ENCODE measurements at regions not wholly inside any gene's neighbourhood (a gene's known extent, or its start where the extent isn't known, plus 50 kb on each side); places are given as distances from the start of the nearest gene placed in this dataset.

DNA sequence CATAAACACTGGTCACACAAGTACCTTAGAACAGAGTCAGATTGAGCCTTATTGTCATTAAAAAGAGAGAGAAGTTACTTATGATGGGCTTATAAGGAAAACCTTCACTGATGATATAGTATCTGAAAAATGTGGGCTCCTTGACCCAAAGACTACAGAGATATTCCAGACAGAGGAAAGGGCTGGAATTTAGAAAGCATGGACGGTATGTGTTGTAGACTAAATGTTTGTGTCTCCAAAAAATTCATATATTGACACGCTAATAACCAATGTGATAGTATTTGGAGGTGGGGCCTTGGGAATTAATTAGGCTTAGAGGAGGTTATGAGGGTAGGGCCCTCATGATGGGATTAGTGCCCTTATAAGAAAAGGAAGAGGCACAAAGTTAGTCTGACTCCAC is 61.0 kb upstream of the DAZL start:
- H3K36me3 ChIP-seq, result no peaks in the 10 kb centered on the region
- H3K27me3 ChIP-seq, result no peaks in the 10 kb centered on the region
- no peak overlapping the region for H3K4me3 ChIP-seq
- WGBS, result 92% methylated on average over 2 of the region's 2 CpGs
- H3K27ac ChIP-seq, result no peak overlapping the region
- no peak for DNase-seq (ENCODE audit: low spot score in 2 of 2)
- no peaks in the 10 kb centered on the region for H3K4me1 ChIP-seq
- TF ChIP-seq, protein P1, sequence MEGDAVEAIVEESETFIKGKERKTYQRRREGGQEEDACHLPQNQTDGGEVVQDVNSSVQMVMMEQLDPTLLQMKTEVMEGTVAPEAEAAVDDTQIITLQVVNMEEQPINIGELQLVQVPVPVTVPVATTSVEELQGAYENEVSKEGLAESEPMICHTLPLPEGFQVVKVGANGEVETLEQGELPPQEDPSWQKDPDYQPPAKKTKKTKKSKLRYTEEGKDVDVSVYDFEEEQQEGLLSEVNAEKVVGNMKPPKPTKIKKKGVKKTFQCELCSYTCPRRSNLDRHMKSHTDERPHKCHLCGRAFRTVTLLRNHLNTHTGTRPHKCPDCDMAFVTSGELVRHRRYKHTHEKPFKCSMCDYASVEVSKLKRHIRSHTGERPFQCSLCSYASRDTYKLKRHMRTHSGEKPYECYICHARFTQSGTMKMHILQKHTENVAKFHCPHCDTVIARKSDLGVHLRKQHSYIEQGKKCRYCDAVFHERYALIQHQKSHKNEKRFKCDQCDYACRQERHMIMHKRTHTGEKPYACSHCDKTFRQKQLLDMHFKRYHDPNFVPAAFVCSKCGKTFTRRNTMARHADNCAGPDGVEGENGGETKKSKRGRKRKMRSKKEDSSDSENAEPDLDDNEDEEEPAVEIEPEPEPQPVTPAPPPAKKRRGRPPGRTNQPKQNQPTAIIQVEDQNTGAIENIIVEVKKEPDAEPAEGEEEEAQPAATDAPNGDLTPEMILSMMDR (IDR thresholded peaks at IDR 0.05), result no peak
- TF ChIP-seq POLR2A (IDR thresholded peaks at IDR 0.05) (no peak), POLR2AphosphoS5 (IDR thresholded peaks at IDR 0.05) (no peak), EP300 (IDR thresholded peaks at IDR 0.05) (no peak)
- no peaks in the 10 kb centered on the region for H3K9me3 ChIP-seq

DNA sequence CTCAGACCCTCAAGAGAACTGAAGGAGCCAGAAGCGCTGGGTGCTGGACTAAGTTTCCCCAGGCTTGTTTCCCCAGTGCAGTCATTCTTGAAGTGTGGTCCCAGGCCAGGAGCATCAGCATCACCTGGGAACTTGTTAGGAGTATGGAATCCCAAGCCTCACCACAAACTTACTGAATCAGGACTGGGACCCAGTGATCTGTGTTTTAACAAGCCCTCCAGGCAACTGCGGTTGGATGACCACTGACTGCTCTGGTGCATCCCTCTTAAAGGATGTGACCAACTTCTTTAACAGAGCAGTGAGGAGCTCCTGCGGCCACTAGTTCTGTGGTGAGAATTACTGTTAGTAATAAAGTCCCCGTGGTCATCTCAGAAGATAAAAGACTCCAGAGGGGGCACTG is 62.4 kb upstream of the DAZL start:
- no peaks in the 10 kb centered on the region for H3K9me3 ChIP-seq
- H3K27me3 ChIP-seq, result no peaks in the 10 kb centered on the region
- 80% methylated on average over 4 of the region's 4 CpGs for WGBS
- no peak for DNase-seq (ENCODE audit: low spot score in 2 of 2)
- TF ChIP-seq POLR2AphosphoS5 (IDR thresholded peaks at IDR 0.05) (no peak), POLR2A (IDR thresholded peaks at IDR 0.05) (no peak), EP300 (IDR thresholded peaks at IDR 0.05) (no peak)
- TF ChIP-seq, protein P1 (IDR thresholded peaks at IDR 0.05), result no peak
- H3K36me3 ChIP-seq, result no peaks in the 10 kb centered on the region
- no peaks in the 10 kb centered on the region for H3K4me1 ChIP-seq
- no peak overlapping the region for H3K4me3 ChIP-seq
- H3K27ac ChIP-seq, result no peak overlapping the region

- no peaks in the 10 kb centered on the region for H3K4me1 ChIP-seq
- DNase-seq (ENCODE audit: low spot score in 2 of 2), result no peak
- no peaks in the 10 kb centered on the region for H3K9me3 ChIP-seq
- H3K27me3 ChIP-seq, result no peaks in the 10 kb centered on the region
- H3K4me3 ChIP-seq, result no peak overlapping the region
- 59% methylated on average over 5 of the region's 5 CpGs for WGBS
- no peaks in the 10 kb centered on the region for H3K36me3 ChIP-seq
- H3K27ac ChIP-seq, result no peak overlapping the region
- TF ChIP-seq POLR2AphosphoS5 (IDR thresholded peaks at IDR 0.05) (no peak), POLR2A (IDR thresholded peaks at IDR 0.05) (no peak), EP300 (IDR thresholded peaks at IDR 0.05) (no peak)
- TF ChIP-seq, protein P1 (IDR thresholded peaks at IDR 0.05), result no peak
These were observed 63.7 kb upstream of the DAZL start for GRCh38 chr3:16668776-16669545.

DNA sequence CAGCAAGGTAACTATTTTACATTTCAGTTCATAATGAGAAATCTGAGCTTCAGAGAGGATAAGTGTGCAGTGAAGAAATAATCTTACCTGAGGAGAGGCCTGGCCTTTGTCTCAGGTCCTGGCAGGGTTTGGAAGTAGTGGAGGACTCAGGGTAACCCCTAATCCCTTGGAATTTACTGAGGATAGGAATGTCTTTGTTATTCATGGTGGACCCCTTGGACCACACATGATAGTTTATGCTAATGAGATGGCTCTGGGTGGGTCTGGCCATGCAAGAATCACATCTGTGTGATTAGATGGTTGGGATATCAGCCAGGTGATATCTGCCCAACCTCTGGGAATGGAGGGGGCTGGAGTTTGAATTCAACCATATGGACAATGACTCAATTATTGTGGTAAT is 65.0 kb upstream of the DAZL start:
- Histone ChIP-seq H3K27me3 (no peaks in the 10 kb centered on the region), H3K36me3 (no peaks in the 10 kb centered on the region), H3K9me3 (no peaks in the 10 kb centered on the region), H3K27ac (no peak overlapping the region), H3K4me3 (no peak overlapping the region), H3K4me1 (no peaks in the 10 kb centered on the region)
- TF ChIP-seq, protein P1 (IDR thresholded peaks at IDR 0.05), result no peak
- no peak for TF ChIP-seq POLR2A (IDR thresholded peaks at IDR 0.05)
- DNase-seq (ENCODE audit: low spot score in 2 of 2), result no peak

- no peaks in the 10 kb centered on the region for H3K36me3 ChIP-seq
- H3K4me3 ChIP-seq, result no peak overlapping the region
- no peak overlapping the region for H3K27ac ChIP-seq
- 67% methylated on average over 1 of the region's 1 CpG for WGBS
- no peaks in the 10 kb centered on the region for H3K9me3 ChIP-seq
- no peaks in the 10 kb centered on the region for H3K4me1 ChIP-seq
- no peak for DNase-seq (ENCODE audit: low spot score in 2 of 2)
- H3K27me3 ChIP-seq, result no peaks in the 10 kb centered on the region
- TF ChIP-seq POLR2A (IDR thresholded peaks at IDR 0.05), result no peak
- TF ChIP-seq EP300 (IDR thresholded peaks at IDR 0.05), result no peak
- TF ChIP-seq, protein P1 (IDR thresholded peaks at IDR 0.05), result no peak
- no peak for TF ChIP-seq POLR2AphosphoS5 (IDR thresholded peaks at IDR 0.05)
These were observed 66.5 kb upstream of the DAZL start for GRCh38 chr3:16671690-16672089.
